ENCODE measurements at regions not wholly inside any gene's neighbourhood (a gene's known extent, or its start where the extent isn't known, plus 50 kb on each side); places are given as distances from the start of the nearest gene placed in this dataset.

DNA sequence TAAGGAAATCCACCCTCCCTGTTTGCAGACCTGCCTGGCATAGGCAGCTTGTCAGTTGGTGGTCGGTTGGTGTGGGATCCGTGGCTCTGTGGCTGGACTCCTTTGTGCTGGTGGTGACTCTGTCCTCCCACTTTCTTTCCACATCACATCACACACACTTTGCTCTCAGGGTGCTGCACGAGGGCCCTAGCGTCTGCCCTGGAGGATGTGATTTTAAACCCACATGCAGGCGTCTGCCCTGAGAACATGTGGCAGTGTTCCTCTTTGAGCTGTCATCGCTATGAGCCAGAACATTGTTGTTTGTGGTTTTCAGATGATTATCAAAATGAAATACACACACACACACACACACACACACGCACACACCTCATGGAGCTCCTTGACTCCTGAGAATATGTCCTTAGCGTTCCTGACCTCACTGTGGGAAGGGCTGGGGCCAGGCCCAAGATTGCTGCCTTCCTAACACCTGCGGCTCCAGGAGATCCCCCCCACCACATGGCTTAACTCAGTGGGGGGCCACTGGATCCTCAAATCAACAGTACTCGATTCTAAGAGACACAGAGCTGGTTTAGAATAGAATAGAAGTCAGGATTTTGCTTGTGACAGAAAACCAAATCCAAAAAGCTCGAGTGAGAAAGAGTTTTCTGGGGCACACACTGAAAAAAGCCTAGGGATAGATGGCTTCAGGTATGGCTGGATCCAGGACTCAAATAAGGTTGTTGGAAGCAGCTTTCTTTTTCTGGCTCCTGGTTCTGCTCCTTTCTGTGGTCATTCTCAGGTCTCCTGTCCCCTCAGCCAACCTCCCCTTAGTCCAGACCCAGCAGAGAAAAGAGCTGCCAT lies 54.8 kb downstream of the RTP5 start:
- H3K27me3 Mint-ChIP-seq: no peaks in the 10 kb centered on the region
- H3K27ac Mint-ChIP-seq: peak overlapping the region in 7 of 10 donors; percentile 24 to 87 (median 69)
- POLR2A ChIA-PET: no interaction called here
- peaks cover 0 to 3% (median 0%) of the 10 kb centered on the region in 3 donors for H3K36me3 Mint-ChIP-seq
- no peak overlapping the region for H3K4me3 Mint-ChIP-seq
- DNase-seq (no peak), ATAC-seq (no peak)
- H3K9me3 Mint-ChIP-seq: no peaks in the 10 kb centered on the region
- peaks cover 8 to 24% (median 12%) of the 10 kb centered on the region in 4 donors for H3K4me1 Mint-ChIP-seq

DNA sequence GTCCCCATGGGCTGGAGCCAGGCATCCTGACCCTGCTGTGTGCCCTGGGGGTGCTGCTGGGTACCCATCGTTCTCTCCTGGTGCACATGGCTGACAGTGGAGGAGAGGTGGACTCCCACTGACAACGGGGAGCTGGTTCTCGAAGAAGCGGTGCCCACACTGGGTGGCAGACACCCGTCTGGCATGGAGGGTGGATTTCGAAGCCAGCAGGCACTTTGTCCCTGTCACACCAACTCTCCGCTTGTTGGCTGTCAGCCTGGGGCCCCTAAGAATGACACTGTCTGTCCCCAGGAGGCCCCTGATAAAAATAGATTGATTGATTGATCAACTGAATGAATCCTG lies 55.4 kb downstream of the RTP5 start:
- peaks cover 0 to 3% (median 0%) of the 10 kb centered on the region in 3 donors for H3K36me3 Mint-ChIP-seq
- no peak for ATAC-seq
- H3K27me3 Mint-ChIP-seq: no peaks in the 10 kb centered on the region
- H3K27ac Mint-ChIP-seq: peak overlapping the region in 2 of 10 donors; percentile 20 to 62
- H3K9me3 Mint-ChIP-seq: no peaks in the 10 kb centered on the region
- POLR2A ChIA-PET: no interaction called here
- H3K4me1 Mint-ChIP-seq: peaks cover 8 to 24% (median 13%) of the 10 kb centered on the region in 4 donors
- H3K4me3 Mint-ChIP-seq: no peak overlapping the region
- DNase-seq: no peak

DNA sequence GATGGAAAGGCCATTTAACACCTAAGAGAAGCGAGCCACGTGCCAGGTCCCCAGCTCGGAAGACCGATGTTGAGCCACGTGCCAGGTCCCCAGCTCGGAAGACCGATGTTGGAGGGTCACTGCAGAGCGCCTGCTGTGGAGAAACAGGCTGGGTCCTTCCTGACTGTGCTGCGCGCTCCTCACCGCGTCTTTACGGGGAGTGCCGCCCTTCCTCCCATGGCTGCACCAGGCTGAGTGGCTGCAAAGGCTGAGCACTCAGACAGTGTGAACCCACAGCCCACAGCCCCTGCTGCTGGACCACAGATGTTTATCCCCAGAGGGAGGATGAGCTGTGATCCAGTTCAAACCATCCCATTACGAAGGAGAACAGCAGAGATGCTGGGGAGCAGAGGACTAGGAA lies 55.7 kb downstream of the RTP5 start:
- Mint-ChIP-seq H3K9me3 (no peaks in the 10 kb centered on the region), H3K36me3 (peaks cover 0 to 3% (median 0%) of the 10 kb centered on the region in 3 donors), H3K4me3 (peak overlapping the region in 1 of 10 donors; percentile 59), H3K27ac (peak overlapping the region in 3 of 10 donors; percentile 20 to 62 (median 29)), H3K27me3 (no peaks in the 10 kb centered on the region), H3K4me1 (peaks cover 8 to 24% (median 14%) of the 10 kb centered on the region in 4 donors)
- DNase-seq (no peak), ATAC-seq (no peak)
- POLR2A ChIA-PET: no interaction called here

DNA sequence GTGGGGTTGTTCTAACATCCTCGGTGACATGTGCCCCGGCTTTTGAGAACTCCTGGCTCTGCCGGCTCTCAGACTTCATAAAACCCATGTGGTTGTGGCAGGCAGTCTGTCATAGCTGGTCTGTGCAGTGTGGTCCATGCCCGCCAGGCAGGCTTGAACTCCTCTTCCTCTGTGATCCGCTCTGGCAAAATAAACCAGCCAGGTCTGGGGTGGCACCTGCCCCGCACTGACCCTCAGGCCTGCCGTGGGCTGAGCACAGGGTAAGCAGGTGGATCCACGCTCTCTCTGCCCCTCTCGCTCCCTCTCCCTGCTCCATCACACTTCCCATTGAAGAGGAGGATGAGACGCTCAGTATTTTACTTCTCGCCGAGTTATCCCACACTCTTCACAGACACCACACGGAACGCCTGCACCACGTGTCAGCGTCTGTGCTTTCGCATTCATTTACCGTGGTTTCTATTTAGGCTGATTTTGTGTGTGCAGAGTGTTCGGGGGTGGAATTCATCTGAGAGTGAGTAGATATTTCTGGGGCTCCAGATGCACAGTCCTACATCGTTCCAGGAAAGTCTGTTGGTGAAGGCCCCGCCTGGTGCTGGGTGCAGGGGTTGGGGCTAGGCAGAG lies 56.4 kb downstream of the RTP5 start:
- no peaks in the 10 kb centered on the region for H3K27me3 Mint-ChIP-seq
- ATAC-seq: no peak
- POLR2A ChIA-PET: no interaction called here
- no peak for DNase-seq
- peak overlapping the region in 2 of 10 donors; percentile 36 to 59 for H3K4me3 Mint-ChIP-seq
- H3K9me3 Mint-ChIP-seq: no peaks in the 10 kb centered on the region
- peaks cover 0 to 3% (median 0%) of the 10 kb centered on the region in 3 donors for H3K36me3 Mint-ChIP-seq
- H3K4me1 Mint-ChIP-seq: peaks cover 4 to 24% (median 12%) of the 10 kb centered on the region in 4 donors
- peak overlapping the region in 6 of 10 donors; percentile 11 to 84 (median 72) for H3K27ac Mint-ChIP-seq

DNA sequence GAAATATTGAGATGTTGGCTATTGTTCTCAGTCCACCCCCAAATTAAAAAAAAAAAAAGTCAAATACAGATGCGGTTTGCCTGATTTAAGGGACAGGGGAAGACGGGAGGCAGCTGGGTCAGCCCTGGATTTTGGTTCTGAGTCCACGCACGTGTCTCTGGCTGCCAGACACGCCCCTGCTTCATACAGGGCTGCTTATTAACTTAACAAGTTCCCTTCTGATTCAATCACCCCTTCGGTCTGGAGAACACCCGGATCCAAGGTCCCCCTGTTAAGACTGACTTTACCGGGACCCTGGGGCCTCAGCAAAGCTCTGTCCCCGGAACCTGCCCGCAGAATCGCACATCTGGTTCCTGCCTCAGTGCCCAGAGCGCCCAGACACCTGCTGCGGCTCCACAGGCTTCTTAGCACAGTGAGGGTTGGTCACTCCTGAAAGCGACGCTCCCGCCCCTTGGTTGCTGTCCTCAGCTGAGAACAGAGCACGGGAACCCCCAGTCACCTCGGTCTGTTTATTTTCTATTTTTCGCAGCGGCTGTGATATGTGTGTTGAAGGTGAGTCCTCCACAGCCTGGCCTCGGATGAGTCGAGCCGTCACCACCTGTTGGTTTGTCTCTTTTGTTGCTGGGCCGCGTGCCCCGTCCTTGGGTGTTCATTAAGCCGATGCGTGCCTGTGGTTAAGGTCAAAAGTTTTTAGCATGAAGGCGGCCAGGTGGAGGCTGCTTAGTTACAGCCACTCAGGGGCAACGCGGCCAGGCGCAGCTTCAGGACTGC lies 57.2 kb downstream of the RTP5 start:
- no peak for DNase-seq
- POLR2A ChIA-PET: no interaction called here
- Mint-ChIP-seq H3K9me3 (no peaks in the 10 kb centered on the region), H3K36me3 (peaks cover 0 to 3% (median 0%) of the 10 kb centered on the region in 3 donors), H3K4me3 (no peak overlapping the region), H3K27ac (no peak overlapping the region), H3K4me1 (peaks cover 0 to 24% (median 11%) of the 10 kb centered on the region in 4 donors), H3K27me3 (no peaks in the 10 kb centered on the region)
- ATAC-seq: no peak

DNA sequence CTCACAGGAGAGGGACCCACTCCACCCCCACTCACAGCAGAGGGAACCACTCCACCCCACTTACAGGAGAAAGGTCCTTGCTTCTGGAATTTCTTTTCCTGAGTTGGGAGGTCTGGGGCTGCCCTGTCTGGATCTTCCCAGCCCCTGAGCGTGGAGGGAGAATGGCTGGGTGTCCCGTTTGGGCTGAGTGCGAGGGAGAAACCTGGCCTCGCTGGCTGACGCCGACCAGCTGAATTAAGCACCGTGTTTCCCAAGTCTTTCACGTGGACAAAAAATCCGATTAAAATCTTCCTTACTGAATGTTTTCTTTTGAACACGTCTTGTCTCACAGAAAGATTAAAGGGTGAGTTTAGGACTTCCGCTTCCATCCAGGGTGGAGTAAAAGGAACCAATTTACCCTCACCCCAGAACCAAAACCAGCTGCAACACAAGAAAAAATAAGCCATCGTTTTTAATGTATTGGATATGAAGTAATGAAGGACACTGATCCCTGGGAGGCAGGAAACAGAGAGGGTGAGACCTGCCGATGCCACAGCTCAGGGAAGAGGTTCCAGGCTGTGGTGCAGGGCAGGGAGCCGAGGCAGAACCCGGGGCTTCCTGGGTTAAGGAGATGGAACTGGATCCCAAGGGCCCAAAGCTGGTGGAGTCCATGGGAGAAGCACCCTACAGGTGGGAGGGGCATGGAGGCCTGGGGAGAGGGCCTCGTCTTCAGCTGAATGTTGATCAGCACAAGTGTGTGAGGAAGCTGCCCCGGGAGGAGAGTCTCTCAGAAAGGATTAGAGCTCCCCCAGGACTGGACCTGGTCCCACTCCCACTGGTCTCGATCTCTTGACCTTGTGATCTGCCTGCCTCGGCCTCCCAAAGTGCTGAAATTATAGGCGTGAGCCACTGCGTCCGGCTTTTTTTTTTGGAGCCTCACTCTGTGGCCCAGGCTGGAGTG lies 60.3 kb downstream of the RTP5 start:
- no peak for DNase-seq
- peaks cover 0 to 14% (median 6%) of the 10 kb centered on the region in 4 donors for H3K4me1 Mint-ChIP-seq
- peaks cover 0 to 3% (median 0%) of the 10 kb centered on the region in 3 donors for H3K36me3 Mint-ChIP-seq
- no peaks in the 10 kb centered on the region for H3K27me3 Mint-ChIP-seq
- ATAC-seq: no peak
- POLR2A ChIA-PET: no interaction called here
- no peak overlapping the region for H3K4me3 Mint-ChIP-seq
- peak overlapping the region in 2 of 10 donors; percentile 21 to 34 for H3K27ac Mint-ChIP-seq
- no peaks in the 10 kb centered on the region for H3K9me3 Mint-ChIP-seq

DNA sequence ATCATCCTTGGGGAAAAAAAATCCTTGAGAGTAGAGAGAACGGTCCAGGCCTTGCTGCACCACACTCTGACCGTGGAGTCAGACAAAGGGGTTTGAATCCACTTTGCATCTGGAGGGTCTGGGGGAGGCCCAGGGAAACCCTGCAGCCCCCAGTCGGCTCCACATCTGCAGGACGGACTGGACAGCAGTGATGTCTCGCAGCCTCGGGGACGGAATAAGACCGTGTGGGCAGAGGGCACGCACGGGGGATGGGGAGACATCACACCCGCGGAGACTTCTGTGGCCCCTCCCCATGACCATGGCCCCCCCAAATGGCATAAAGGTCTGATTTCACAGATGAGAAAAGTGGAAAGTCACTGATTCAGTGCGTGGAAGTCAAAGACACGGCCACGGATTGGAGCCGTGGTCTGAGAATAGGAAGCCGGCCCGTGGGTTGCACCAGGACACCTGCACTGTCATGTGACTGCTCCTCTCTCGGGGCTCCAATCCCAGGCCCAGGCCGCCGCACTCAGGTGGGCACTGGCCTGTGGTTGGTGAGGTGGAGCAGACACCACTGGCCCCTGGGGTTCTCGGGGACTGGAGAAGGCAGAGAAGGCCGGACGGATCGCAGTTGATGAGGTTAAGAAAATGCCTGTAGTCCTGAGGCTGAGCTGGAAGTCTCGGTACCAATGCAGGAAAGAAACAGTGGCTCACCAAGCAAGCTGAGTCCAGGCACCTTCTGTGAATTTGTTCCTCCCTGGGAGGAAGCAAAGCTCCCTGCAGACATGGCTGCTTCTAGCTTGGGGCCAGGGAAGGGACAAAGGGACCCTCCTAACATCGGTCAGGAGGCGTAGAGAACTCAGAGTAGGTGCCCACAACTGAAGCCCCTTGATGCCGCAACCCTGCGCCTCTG lies 61.8 kb downstream of the RTP5 start:
- no peak for ATAC-seq
- H3K4me1 Mint-ChIP-seq: peaks cover 0 to 5% (median 4%) of the 10 kb centered on the region in 4 donors
- no peak overlapping the region for H3K27ac Mint-ChIP-seq
- H3K36me3 Mint-ChIP-seq: peaks cover 0 to 10% (median 7%) of the 10 kb centered on the region in 3 donors
- no peaks in the 10 kb centered on the region for H3K27me3 Mint-ChIP-seq
- no peak overlapping the region for H3K4me3 Mint-ChIP-seq
- POLR2A ChIA-PET: no interaction called here
- no peaks in the 10 kb centered on the region for H3K9me3 Mint-ChIP-seq
- DNase-seq: no peak

DNA sequence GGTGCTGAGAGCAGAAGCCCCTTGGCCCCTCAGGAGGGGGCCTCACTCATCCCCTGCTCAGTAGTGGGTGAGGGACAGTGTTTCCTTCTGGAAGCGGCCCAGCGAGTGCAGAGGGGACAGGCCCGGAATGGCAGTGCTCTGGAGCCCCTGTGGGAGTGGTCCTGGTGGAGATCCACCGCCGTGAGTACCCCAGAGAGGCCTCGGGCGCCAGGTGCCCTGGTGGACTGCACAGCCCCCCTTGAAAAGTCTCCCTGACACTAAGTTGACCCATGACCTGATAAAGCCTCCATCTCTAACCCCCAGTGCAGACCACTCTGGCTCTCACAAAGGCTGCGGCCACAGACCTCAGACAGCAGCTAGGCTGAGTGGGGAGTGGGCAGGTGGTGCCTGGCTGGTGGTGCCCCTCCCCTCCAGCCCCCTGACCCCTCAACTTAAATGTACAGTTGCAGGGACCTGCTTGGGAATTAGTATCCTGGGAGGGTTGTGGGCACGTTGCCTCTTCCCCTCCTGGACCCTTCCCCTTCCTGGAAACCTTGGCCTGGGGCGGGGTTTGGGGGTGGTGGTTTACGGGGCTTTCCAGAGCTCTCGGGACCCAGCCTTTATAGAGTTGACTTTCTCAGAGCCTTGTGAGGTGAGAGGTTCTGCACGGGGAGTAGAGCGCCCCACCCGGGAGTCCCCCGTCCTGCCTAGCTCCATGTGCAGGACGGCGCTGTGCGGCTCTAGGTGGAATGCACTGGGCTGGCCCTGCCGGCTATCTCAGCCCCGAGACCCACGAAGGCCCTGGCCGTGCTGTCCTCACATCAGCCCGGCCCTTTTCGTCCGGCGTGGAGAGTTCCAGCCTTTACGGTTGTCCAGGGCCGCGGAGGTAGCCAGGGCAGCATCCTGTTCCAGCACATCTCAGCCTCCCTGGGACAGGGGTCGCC lies 62.7 kb downstream of the RTP5 start:
- Mint-ChIP-seq H3K4me1 (peaks cover 0 to 5% (median 4%) of the 10 kb centered on the region in 4 donors), H3K36me3 (peaks cover 0 to 10% (median 7%) of the 10 kb centered on the region in 3 donors), H3K27me3 (no peaks in the 10 kb centered on the region), H3K4me3 (no peak overlapping the region), H3K9me3 (no peaks in the 10 kb centered on the region), H3K27ac (no peak overlapping the region)
- POLR2A ChIA-PET: no interaction called here
- DNase-seq (no peak), ATAC-seq (no peak)

DNA sequence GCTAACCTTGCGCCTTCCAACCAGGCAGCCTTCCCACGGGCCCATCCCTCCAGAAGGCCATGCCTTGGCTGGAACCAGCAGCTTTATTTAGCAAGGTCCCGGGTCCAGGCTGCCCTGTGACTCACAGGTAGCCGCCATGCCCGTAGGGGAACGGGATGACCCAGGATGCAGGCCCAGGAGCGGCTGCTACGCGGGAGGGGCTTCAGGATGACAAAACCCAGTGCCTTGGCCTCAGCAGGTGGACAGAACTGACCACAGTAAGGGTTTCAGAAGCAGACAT lies 63.3 kb downstream of the RTP5 start:
- ATAC-seq (no peak), DNase-seq (no peak)
- Mint-ChIP-seq H3K27me3 (no peaks in the 10 kb centered on the region), H3K9me3 (no peaks in the 10 kb centered on the region), H3K27ac (no peak overlapping the region), H3K4me3 (no peak overlapping the region), H3K4me1 (peaks cover 0 to 7% (median 4%) of the 10 kb centered on the region in 4 donors), H3K36me3 (peaks cover 0 to 10% (median 7%) of the 10 kb centered on the region in 3 donors)
- POLR2A ChIA-PET: no interaction called here

DNA sequence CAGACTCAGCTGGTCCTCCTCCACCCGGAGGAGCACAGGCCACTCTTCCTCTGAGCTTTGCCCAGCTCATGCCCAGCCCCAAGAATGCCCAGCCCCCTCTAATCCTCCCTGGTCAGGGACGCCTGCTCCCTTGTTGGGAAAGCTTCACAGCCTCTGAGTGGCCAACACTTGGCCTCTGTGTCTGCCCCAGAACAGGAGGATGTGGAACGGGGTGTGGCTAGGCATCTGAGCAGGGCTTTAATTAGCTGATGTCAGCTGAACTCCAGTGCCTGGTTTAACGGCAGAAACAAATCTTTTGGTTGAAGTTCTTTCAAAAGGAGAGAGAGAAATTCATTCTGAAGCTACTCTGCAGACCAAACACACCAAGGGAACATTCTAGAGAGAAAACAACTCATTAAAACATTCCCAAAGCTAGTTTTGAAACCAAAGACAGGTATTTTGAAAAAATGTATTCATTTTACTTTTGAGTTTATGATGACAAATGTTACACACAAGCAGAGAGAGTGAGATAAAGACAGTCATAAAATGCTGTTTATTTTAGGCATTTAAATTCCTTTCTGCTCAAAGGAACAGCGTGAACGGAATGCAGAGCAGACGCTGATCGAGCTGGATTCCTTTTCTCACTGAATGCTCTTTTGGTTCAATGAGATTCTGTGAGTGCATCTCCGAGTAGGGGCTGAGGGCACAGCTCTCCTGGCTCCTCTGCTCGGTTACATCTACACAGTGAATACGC lies 63.8 kb downstream of the RTP5 start:
- H3K4me3 Mint-ChIP-seq: no peak overlapping the region
- ATAC-seq (no peak), DNase-seq (no peak)
- peaks cover 0 to 10% (median 7%) of the 10 kb centered on the region in 3 donors for H3K36me3 Mint-ChIP-seq
- no peak overlapping the region for H3K27ac Mint-ChIP-seq
- no peaks in the 10 kb centered on the region for H3K27me3 Mint-ChIP-seq
- H3K9me3 Mint-ChIP-seq: no peaks in the 10 kb centered on the region
- H3K4me1 Mint-ChIP-seq: peaks cover 0 to 10% (median 4%) of the 10 kb centered on the region in 4 donors
- POLR2A ChIA-PET: no interaction called here

All from naive thymus-derived CD8-positive, alpha-beta T cell (primary cell).